ENCODE measurements at regions not wholly inside any gene's neighbourhood (a gene's known extent, or its start where the extent isn't known, plus 50 kb on each side); places are given as distances from the start of the nearest gene placed in this dataset.

GRCh38 chr6:84508334-84508733, 256.1 kb downstream of the TBX18 start:
- TF ChIP-seq CTCF (IDR thresholded peaks at IDR 0.05) (no peak), POLR2A (IDR thresholded peaks at IDR 0.05) (no peak), POLR2AphosphoS5 (IDR thresholded peaks at IDR 0.05) (no peak)
